ENCODE measurements at regions not wholly inside any gene's neighbourhood (a gene's known extent, or its start where the extent isn't known, plus 50 kb on each side); places are given as distances from the start of the nearest gene placed in this dataset.

DNA sequence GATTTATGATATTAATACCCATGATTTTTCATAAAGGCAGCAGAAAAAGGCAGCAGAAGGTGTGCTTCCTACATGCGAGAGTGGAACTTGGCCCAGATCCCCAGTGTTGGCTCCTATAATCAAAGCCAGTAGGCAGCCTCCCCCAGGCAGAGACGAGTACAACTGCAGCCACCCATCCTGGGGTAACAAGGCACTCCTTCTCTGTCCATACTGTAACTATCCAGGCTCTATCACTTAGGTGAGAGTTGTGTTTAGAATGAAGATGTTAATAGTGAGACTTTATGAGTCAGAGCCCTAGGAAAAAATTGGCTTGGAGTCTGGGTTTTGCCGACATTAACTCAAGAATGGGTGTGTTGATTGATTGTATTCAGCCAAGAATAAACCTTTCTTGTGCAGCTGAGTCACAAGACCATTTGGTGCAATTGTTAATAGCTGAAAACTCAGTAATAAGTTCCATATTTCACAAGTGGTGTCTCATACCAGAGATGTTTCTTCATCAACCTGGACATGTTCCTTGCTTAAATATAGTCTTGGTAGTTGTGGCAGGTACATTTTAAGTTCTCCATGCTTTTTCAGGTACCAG, 322.3 kb downstream of the DUSP10 start:
- no peak overlapping the region for H3K27ac ChIP-seq (ENCODE audit: low read depth, low read length, poor library complexity, severe bottlenecking)
- H3K36me3 ChIP-seq (ENCODE audit: insufficient read depth, low read length): no peaks in the 10 kb centered on the region
- H3F3A ChIP-seq (ENCODE audit: insufficient read depth, low read length): no peaks in the 10 kb centered on the region
- H3K9ac ChIP-seq (ENCODE audit: low read length): no peak overlapping the region
- no peaks in the 10 kb centered on the region for H3K79me2 ChIP-seq (ENCODE audit: insufficient read depth, low read length)
- H2AFZ ChIP-seq (ENCODE audit: low read length): no peak overlapping the region
- no peak for TF ChIP-seq EZH2 (IDR thresholded peaks at IDR 0.05; ENCODE audit: borderline replicate concordance, low read length)
- TF ChIP-seq, protein P1, sequence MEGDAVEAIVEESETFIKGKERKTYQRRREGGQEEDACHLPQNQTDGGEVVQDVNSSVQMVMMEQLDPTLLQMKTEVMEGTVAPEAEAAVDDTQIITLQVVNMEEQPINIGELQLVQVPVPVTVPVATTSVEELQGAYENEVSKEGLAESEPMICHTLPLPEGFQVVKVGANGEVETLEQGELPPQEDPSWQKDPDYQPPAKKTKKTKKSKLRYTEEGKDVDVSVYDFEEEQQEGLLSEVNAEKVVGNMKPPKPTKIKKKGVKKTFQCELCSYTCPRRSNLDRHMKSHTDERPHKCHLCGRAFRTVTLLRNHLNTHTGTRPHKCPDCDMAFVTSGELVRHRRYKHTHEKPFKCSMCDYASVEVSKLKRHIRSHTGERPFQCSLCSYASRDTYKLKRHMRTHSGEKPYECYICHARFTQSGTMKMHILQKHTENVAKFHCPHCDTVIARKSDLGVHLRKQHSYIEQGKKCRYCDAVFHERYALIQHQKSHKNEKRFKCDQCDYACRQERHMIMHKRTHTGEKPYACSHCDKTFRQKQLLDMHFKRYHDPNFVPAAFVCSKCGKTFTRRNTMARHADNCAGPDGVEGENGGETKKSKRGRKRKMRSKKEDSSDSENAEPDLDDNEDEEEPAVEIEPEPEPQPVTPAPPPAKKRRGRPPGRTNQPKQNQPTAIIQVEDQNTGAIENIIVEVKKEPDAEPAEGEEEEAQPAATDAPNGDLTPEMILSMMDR (IDR thresholded peaks at IDR 0.05; ENCODE audit: low read length): no peak
- H3K4me2 ChIP-seq (ENCODE audit: low read length): no peak overlapping the region
- H3K27me3 ChIP-seq (ENCODE audit: insufficient read depth, low read length): no peaks in the 10 kb centered on the region
- no peaks in the 10 kb centered on the region for H3K4me1 ChIP-seq (ENCODE audit: insufficient read depth, low read length, severe bottlenecking)
- H4K20me1 ChIP-seq (ENCODE audit: insufficient read depth, low read length): no peaks in the 10 kb centered on the region
- H3K9me3 ChIP-seq (ENCODE audit: low read length): no peaks in the 10 kb centered on the region
- H3K4me3 ChIP-seq (ENCODE audit: low read depth, low read length, poor library complexity, severe bottlenecking): no peak overlapping the region
- H3K9me2 ChIP-seq (ENCODE audit: low read depth, low read length): no peaks in the 10 kb centered on the region

DNA sequence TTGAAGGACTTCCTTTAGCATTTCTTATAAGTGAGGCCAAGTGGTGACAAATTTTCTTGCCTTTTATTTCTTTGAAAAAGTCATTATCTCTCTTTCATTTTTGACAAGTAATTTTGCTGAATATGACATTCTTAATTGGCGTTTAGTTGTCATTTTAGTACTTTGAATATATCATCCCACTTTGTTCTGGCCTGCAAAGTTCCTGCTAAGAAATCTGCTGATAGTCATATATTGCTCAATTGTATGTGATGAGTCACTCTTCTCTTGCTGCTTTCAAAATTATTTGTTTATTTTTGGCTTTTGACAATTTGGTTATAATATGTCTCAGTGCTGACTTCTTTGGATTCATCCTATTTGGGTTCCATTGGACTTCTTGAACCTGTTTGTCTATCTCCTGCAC, 312.6 kb downstream of the DUSP10 start:
- H3K27ac ChIP-seq (ENCODE audit: low read depth, low read length, poor library complexity, severe bottlenecking): no peak overlapping the region

DNA sequence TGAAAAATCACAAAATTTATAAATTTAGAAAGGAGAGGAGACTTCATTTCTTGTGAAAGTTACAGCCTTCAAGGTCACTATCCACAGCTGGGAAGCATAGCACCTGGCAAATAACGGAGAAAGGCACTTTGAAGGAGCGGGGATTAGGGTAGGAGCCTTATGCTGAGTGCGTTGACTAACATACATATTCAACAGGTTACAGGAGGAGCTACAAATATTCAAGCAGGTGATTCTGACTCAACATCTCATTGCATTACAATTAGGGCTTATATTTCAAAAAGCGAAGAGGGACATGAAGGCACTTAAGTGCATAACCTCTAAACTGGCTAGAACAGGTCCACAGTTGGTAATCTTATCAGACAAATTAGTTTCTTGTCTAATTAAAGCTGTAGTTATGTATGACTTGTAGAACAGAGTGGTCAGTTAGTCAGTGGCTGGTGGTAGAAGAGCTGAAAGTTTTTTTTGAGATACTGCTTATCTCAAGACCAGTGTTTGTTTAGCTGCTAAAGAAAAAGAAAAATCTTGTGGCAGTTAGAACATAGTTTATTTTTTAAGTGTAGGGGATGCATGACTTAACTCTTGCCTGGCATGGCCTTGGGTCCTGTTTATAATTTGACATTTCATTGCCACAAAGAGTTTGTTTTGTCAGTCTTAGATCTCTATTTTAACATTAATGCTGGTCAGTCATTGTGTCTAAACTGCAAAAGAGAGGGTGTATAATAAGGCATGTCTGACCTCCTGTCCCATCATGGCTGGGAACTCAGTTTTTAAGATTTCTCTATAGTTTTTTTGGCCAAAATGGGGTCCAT, 311.5 kb downstream of the DUSP10 start:
- Histone ChIP-seq H2AFZ (ENCODE audit: low read length) (no peak overlapping the region), H3K36me3 (ENCODE audit: insufficient read depth, low read length) (no peaks in the 10 kb centered on the region), H3K9me2 (ENCODE audit: low read depth, low read length) (no peaks in the 10 kb centered on the region), H3F3A (ENCODE audit: insufficient read depth, low read length) (no peaks in the 10 kb centered on the region), H3K79me2 (ENCODE audit: insufficient read depth, low read length) (no peaks in the 10 kb centered on the region), H3K4me2 (ENCODE audit: low read length) (no peak overlapping the region), H4K20me1 (ENCODE audit: insufficient read depth, low read length) (no peaks in the 10 kb centered on the region), H3K27ac (ENCODE audit: low read depth, low read length, poor library complexity, severe bottlenecking) (no peak overlapping the region), H3K27me3 (ENCODE audit: insufficient read depth, low read length) (no peaks in the 10 kb centered on the region), H3K4me3 (ENCODE audit: low read depth, low read length, poor library complexity, severe bottlenecking) (no peak overlapping the region), H3K9me3 (ENCODE audit: low read length) (no peaks in the 10 kb centered on the region), H3K9ac (ENCODE audit: low read length) (no peak overlapping the region), H3K4me1 (ENCODE audit: insufficient read depth, low read length, severe bottlenecking) (no peaks in the 10 kb centered on the region)
- TF ChIP-seq, protein P1 (IDR thresholded peaks at IDR 0.05; ENCODE audit: low read length): no peak
- no peak for TF ChIP-seq EZH2 (IDR thresholded peaks at IDR 0.05; ENCODE audit: borderline replicate concordance, low read length)

More for the DNA sequence above, 312.6 kb downstream of the DUSP10 start:
- H3K9me2 ChIP-seq (ENCODE audit: low read depth, low read length): no peaks in the 10 kb centered on the region
- no peak overlapping the region for H2AFZ ChIP-seq (ENCODE audit: low read length)
- H3K4me3 ChIP-seq (ENCODE audit: low read depth, low read length, poor library complexity, severe bottlenecking): no peak overlapping the region
- H3K9ac ChIP-seq (ENCODE audit: low read length): no peak overlapping the region
- TF ChIP-seq, protein P1 (IDR thresholded peaks at IDR 0.05; ENCODE audit: low read length): no peak
- TF ChIP-seq EZH2 (IDR thresholded peaks at IDR 0.05; ENCODE audit: borderline replicate concordance, low read length): no peak
- no peaks in the 10 kb centered on the region for H3F3A ChIP-seq (ENCODE audit: insufficient read depth, low read length)
- H3K4me2 ChIP-seq (ENCODE audit: low read length): no peak overlapping the region
- H3K27me3 ChIP-seq (ENCODE audit: insufficient read depth, low read length): no peaks in the 10 kb centered on the region
- no peaks in the 10 kb centered on the region for H3K9me3 ChIP-seq (ENCODE audit: low read length)
- no peaks in the 10 kb centered on the region for H4K20me1 ChIP-seq (ENCODE audit: insufficient read depth, low read length)
- H3K4me1 ChIP-seq (ENCODE audit: insufficient read depth, low read length, severe bottlenecking): no peaks in the 10 kb centered on the region
- no peaks in the 10 kb centered on the region for H3K36me3 ChIP-seq (ENCODE audit: insufficient read depth, low read length)
- no peaks in the 10 kb centered on the region for H3K79me2 ChIP-seq (ENCODE audit: insufficient read depth, low read length)
